Suprapubic skin (tissue), 4 donors: ENCODE measurements at regions not wholly inside any gene's neighbourhood (a gene's known extent, or its start where the extent isn't known, plus 50 kb on each side); places are given as distances from the start of the nearest gene placed in this dataset.

Source experiments
- EP300 ChIP-seq: sonication (generic); formaldehyde crosslinking; IDR thresholded peaks from one replicate; pipeline ENCODE4 v1.6.1; 2017; ENCODE audit warnings: antibody characterized with exemption
- POLR2A ChIP-seq, 2 donors: fragments of 450-650 bp; IDR thresholded peaks; one replicate each; pipeline ENCODE4 v1.6.1; 2017; ENCODE audit warnings: antibody characterized with exemption in 2 of 2, mild to moderate bottlenecking in 2 of 2, moderate library complexity in 2 of 2
- POLR2AphosphoS5 ChIP-seq, 3 donors: sonication (generic); formaldehyde crosslinking; IDR thresholded peaks; one replicate each; pipeline ENCODE4 v1.6.1; 2017; ENCODE audit warnings: antibody characterized with exemption in 3 of 3
- TF ChIP-seq, protein P1 (sequence below), 2 donors: fragments of 200-600 bp in 1 of 2; fragments of 450-650 bp in 1 of 2; sonication (generic) in 1 of 2; IDR thresholded peaks; one replicate each; pipeline ENCODE4 v1.5.1; 2016 to 2019; ENCODE audit warnings: antibody characterized with exemption in 2 of 2, mild to moderate bottlenecking in 1 of 2, moderate library complexity in 1 of 2

GRCh38 chr15:100714749-100715342, 112.5 kb downstream of the ASB7 start:
- no peak for TF ChIP-seq POLR2A (IDR thresholded peaks at IDR 0.05)
- TF ChIP-seq, protein P1, sequence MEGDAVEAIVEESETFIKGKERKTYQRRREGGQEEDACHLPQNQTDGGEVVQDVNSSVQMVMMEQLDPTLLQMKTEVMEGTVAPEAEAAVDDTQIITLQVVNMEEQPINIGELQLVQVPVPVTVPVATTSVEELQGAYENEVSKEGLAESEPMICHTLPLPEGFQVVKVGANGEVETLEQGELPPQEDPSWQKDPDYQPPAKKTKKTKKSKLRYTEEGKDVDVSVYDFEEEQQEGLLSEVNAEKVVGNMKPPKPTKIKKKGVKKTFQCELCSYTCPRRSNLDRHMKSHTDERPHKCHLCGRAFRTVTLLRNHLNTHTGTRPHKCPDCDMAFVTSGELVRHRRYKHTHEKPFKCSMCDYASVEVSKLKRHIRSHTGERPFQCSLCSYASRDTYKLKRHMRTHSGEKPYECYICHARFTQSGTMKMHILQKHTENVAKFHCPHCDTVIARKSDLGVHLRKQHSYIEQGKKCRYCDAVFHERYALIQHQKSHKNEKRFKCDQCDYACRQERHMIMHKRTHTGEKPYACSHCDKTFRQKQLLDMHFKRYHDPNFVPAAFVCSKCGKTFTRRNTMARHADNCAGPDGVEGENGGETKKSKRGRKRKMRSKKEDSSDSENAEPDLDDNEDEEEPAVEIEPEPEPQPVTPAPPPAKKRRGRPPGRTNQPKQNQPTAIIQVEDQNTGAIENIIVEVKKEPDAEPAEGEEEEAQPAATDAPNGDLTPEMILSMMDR (IDR thresholded peaks at IDR 0.05): no peak
- no peak for TF ChIP-seq EP300
- no peak for TF ChIP-seq POLR2AphosphoS5 (IDR thresholded peaks at IDR 0.05)
